ENCODE measurements at regions not wholly inside any gene's neighbourhood (a gene's known extent, or its start where the extent isn't known, plus 50 kb on each side); places are given as distances from the start of the nearest gene placed in this dataset.

DNA sequence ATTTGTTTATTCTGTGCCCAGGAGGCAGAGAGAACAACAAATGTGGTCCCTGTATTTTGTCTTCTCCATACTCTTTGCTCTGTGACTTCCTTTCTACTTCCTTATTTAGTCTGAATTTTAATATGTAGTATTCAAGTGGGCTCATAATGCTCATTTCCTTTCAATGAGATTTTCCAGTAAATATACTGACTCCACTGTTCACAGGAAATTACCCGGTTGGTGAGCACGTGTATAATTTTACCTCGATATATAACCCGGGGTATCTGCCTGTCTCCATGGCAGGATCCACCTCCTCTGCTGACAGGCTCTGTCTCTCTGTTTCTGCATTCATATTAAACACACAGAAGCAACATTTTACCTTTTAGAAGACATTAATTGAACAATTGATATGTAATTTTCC lies 166.0 kb downstream of the SLC38A4 start:
- no peak for TF ChIP-seq POLR2AphosphoS5 (IDR thresholded peaks at IDR 0.05; ENCODE audit: low read depth, low read length)
- no peak for TF ChIP-seq POLR2A (IDR thresholded peaks at IDR 0.05; ENCODE audit: low read depth, low read length)

Measured in GM12892 (cell line).